ENCODE measurements at regions not wholly inside any gene's neighbourhood (a gene's known extent, or its start where the extent isn't known, plus 50 kb on each side); places are given as distances from the start of the nearest gene placed in this dataset.
A peak's percentile ranks its signal among the peaks of the same experiment; 100 is the strongest.

GRCh38 chr2:6665093-6666045, 200.3 kb downstream of the CMPK2 start:
- no peak for DNase-seq (ENCODE audit: low read depth, low spot score)
- in situ Hi-C loops (cut with HindIII; ENCODE audit: low pct_unique_long_range_greater_than_20kb, low sequenced_read_pairs): no loop called here

- DNase-seq (ENCODE audit: low read depth, low spot score): no peak
- in situ Hi-C loops (cut with HindIII; ENCODE audit: low pct_unique_long_range_greater_than_20kb, low sequenced_read_pairs): no loop called here
Observed at GRCh38 chr2:6667326-6667725, 198.4 kb downstream of the CMPK2 start.

GRCh38 chr2:6671913-6672312, 193.8 kb downstream of the CMPK2 start:
- no peak for DNase-seq (ENCODE audit: low read depth, low spot score)
- in situ Hi-C loops (cut with HindIII; ENCODE audit: low pct_unique_long_range_greater_than_20kb, low sequenced_read_pairs): no loop called here

GRCh38 chr2:6674381-6674780, 191.3 kb downstream of the CMPK2 start:
- DNase-seq (ENCODE audit: low read depth, low spot score): no peak
- in situ Hi-C loops (cut with HindIII; ENCODE audit: low pct_unique_long_range_greater_than_20kb, low sequenced_read_pairs): no loop called here

DNA sequence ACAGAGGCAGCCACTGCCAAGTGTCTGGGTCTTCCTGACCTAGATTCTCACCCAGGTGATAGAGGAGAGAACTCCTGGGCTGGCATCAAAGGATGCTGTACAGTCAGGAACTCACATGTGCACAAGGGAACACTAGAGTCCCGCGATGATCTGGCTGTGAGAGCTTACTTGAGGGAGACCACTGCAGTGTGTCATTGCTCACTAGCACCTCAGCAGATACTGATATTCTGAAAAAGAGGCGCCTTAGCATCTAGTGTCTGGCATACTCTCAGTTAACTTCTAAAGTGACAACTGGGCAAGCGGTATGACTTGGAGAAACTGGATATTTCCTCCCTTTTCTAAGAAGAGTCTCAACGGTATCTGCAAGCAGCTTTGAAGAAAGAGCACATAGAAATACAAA, 189.9 kb downstream of the CMPK2 start:
- in situ Hi-C loops (cut with HindIII; ENCODE audit: low pct_unique_long_range_greater_than_20kb, low sequenced_read_pairs): no loop called here
- DNase-seq (ENCODE audit: low read depth, low spot score): no peak

DNA sequence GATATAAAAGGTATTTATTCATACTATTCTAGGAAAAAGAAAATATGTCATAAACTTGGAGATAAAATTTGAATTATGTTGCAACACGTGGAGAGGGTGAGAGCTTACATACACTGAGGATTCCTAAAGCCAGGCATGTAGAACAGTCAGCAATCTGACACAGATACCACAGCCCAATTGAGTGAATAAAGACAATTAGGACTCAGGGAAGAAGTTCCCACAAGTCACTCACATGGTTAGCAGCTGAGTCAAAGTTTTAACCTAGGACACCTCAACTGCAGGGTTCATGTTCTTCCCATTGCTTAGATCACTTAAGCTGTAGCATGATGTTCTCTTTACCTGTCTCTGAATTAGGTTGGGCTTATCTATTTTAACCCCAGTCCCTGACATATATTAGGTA, 189.5 kb downstream of the CMPK2 start:
- in situ Hi-C loops (cut with HindIII; ENCODE audit: low pct_unique_long_range_greater_than_20kb, low sequenced_read_pairs): no loop called here
- DNase-seq (ENCODE audit: low read depth, low spot score): no peak

GRCh38 chr2:6676776-6677175, 188.9 kb downstream of the CMPK2 start:
- DNase-seq (ENCODE audit: low read depth, low spot score): no peak
- in situ Hi-C loops (cut with HindIII; ENCODE audit: low pct_unique_long_range_greater_than_20kb, low sequenced_read_pairs): no loop called here

GRCh38 chr2:6679471-6679870, 186.2 kb downstream of the CMPK2 start:
- in situ Hi-C loops (cut with HindIII; ENCODE audit: low pct_unique_long_range_greater_than_20kb, low sequenced_read_pairs): no loop called here
- no peak for DNase-seq (ENCODE audit: low read depth, low spot score)

GRCh38 chr2:6683516-6683915, 182.2 kb downstream of the CMPK2 start:
- in situ Hi-C loops (cut with HindIII; ENCODE audit: low pct_unique_long_range_greater_than_20kb, low sequenced_read_pairs): no loop called here
- DNase-seq (ENCODE audit: low read depth, low spot score): peak; percentile 55

DNA sequence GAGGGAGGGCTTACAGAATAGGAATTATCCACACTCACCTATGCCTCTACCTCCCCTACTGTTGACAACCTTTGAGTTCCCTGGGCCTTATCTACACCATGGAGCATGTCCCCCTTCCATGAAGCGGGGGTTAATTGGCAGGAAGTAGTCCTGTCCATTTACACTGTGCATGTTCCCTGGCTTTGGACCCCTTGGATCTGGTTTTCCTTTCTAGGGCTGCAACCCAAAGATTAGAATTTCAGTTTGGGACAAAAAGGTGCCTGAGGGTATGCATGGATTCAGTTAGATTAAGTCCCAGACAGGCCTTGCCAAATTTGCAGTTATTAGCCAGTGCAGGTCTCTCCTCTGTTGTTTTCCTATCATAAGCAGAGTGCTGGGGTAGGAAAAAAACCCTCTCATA, 180.3 kb downstream of the CMPK2 start:
- no peak for DNase-seq (ENCODE audit: low read depth, low spot score)
- in situ Hi-C loops (cut with HindIII; ENCODE audit: low pct_unique_long_range_greater_than_20kb, low sequenced_read_pairs): no loop called here

DNA sequence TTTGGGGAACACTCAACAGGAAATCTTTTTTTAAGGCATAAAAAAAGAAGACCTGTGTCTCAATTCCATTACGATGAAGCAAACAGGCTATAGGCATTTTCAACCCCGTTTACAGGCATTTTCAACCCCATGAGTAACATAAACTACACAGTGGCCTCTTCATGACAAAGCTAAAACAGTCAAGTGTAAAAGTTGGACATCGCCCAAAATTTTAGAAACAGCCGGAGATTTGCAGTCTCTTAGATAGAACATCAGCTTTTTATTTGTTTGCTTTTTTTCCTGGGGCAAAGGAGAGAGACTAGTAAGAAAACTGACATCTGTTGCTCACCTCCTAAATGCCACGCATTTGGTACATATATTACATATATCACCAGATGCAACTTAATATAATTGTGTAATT, 173.7 kb downstream of the CMPK2 start:
- in situ Hi-C loops (cut with HindIII; ENCODE audit: low pct_unique_long_range_greater_than_20kb, low sequenced_read_pairs): no loop called here
- no peak for DNase-seq (ENCODE audit: low read depth, low spot score)

DNA sequence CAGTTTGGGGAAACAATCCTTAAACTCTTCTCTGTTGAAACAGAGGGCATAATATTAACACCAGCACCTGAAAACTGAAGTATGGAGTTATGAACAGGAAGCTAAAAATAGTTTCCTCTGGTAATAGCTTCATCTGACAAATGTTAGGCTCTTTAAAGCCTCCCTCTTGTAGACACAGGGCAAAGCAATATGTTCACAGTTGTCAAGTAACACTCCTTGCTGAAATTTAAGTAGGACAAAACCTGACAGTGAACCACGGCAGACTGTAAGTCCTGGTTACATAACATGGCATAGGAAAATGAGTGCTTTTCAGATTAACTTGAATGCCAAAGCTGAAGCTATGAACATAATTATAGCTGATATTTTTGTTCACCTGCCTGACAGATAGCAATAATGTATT, 172.9 kb downstream of the CMPK2 start:
- in situ Hi-C loops (cut with HindIII; ENCODE audit: low pct_unique_long_range_greater_than_20kb, low sequenced_read_pairs): no loop called here
- DNase-seq (ENCODE audit: low read depth, low spot score): no peak

DNA sequence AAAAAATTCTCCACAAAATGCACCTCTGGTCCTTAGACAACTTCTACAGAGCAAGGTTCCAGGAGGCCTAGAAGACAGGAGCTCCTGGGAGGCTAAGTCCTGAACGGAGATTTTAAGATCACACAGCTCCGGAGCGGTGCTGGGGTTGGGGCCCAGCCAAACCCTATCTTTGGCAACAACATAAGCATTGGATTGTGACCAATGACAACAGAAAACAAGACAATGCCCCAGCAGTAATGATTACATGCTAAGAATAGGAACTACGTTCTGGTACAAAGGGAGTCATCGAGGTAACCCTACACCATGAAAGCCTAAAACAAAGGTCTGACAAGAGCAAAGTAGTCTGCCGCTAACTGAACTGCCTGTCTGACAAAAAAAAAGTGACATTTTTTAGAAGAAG, 171.2 kb downstream of the CMPK2 start:
- in situ Hi-C loops (cut with HindIII; ENCODE audit: low pct_unique_long_range_greater_than_20kb, low sequenced_read_pairs): no loop called here
- DNase-seq (ENCODE audit: low read depth, low spot score): no peak

DNA sequence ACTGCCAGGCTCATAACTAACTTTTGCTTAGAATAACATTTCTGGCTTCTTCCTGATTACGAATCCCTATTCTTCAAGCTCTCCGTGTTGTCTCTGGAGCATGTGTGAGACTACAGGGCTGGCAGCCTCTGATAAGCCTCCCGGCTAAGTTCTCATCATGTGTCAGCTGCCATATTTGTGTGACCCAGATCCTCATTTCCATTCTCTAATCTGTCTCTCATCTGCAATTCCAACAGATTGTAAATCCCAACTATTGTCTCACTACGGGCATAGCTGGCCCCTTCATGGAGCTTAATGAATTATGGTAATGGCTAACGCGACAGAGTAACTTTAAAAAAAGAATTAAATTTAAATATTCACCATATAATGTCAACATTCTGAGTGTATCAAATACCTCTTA, 165.4 kb downstream of the CMPK2 start:
- in situ Hi-C loops (cut with HindIII; ENCODE audit: low pct_unique_long_range_greater_than_20kb, low sequenced_read_pairs): no loop called here
- no peak for DNase-seq (ENCODE audit: low read depth, low spot score)

- DNase-seq (ENCODE audit: low read depth, low spot score): no peak
- in situ Hi-C loops (cut with HindIII; ENCODE audit: low pct_unique_long_range_greater_than_20kb, low sequenced_read_pairs): no loop called here
Observed at GRCh38 chr2:6704077-6704476, 161.6 kb downstream of the CMPK2 start.

GRCh38 chr2:6721395-6721794, 144.3 kb downstream of the CMPK2 start:
- no peak for DNase-seq (ENCODE audit: low read depth, low spot score)
- in situ Hi-C loops (cut with HindIII; ENCODE audit: low pct_unique_long_range_greater_than_20kb, low sequenced_read_pairs): no loop called here

GRCh38 chr2:6722574-6722973, 143.1 kb downstream of the CMPK2 start:
- DNase-seq (ENCODE audit: low read depth, low spot score): no peak
- in situ Hi-C loops (cut with HindIII; ENCODE audit: low pct_unique_long_range_greater_than_20kb, low sequenced_read_pairs): no loop called here

- in situ Hi-C loops (cut with HindIII; ENCODE audit: low pct_unique_long_range_greater_than_20kb, low sequenced_read_pairs): no loop called here
- no peak for DNase-seq (ENCODE audit: low read depth, low spot score)
Observed at GRCh38 chr2:6723865-6724604, 141.7 kb downstream of the CMPK2 start.

- DNase-seq (ENCODE audit: low read depth, low spot score): no peak
- in situ Hi-C loops (cut with HindIII; ENCODE audit: low pct_unique_long_range_greater_than_20kb, low sequenced_read_pairs): no loop called here
Observed at GRCh38 chr2:6724605-6725140, 141.0 kb downstream of the CMPK2 start.

Measured in SK-MEL-5 (cell line).